Upper lobe of left lung (tissue), 4 donors: ENCODE measurements at regions not wholly inside any gene's neighbourhood (a gene's known extent, or its start where the extent isn't known, plus 50 kb on each side); places are given as distances from the start of the nearest gene placed in this dataset.

Experiments used
- CTCF ChIP-seq, 6 experiments: fragments of 450-650 bp in 4 of 6; fragments of 200-600 bp in 2 of 6; sonication (generic) in 2 of 6; IDR thresholded peaks; one replicate each; pipeline ENCODE4 v1.5.1; 2016 to 2019; ENCODE audit warnings: antibody characterized with exemption in 6 of 6
- POLR2A ChIP-seq, 4 donors: fragments of 450-650 bp; IDR thresholded peaks; one replicate each; pipeline ENCODE4 v1.5.1; 2016 to 2017; ENCODE audit warnings: antibody characterized with exemption in 4 of 4, mild to moderate bottlenecking in 2 of 4

DNA sequence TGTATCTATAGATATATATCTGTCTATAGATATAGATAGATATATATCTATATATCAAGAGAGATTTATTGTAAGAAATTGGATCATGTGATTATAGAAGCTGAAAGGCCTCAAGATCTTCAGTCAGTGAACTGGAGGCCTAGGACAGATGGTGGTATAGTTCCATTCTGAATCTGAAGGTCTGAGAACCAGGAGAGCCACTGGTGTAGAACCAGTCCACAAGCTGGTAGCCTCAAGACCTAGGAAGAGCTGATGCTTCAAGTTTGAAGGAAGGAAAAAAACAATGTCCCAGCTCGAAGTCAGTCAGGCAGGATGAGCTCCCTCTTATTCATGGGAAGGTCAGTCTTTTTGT lies 213.2 kb upstream of the JUN start:
- TF ChIP-seq CTCF (IDR thresholded peaks at IDR 0.05) (no peak), POLR2A (IDR thresholded peaks at IDR 0.05) (no peak)
